NT2/D1 (cell line): ENCODE measurements at regions not wholly inside any gene's neighbourhood (a gene's known extent, or its start where the extent isn't known, plus 50 kb on each side); places are given as distances from the start of the nearest gene placed in this dataset.
"Not testable (repeated sequence)": the region's sequence is repeated elsewhere in the genome, so short reads cannot be mapped to it uniquely, and the experiment has no call there.

Source experiments
- DNase-seq: peaks from one replicate; pipeline ENCODE4 v3.0.0-alpha.2; 2011; ENCODE audit warnings: low read depth, low spot score
- H3K27me3 ChIP-seq: 2 replicates; pipeline ENCODE4 v1.6.0; 2011; ENCODE audit warnings: mild to moderate bottlenecking; ENCODE audit not compliant: insufficient read length, insufficient read depth
- H3K36me3 ChIP-seq: 2 replicates; pipeline ENCODE4 v1.6.1; 2011; ENCODE audit warnings: mild to moderate bottlenecking, low read length, mixed read lengths; ENCODE audit not compliant: insufficient read depth, insufficient read length
- H3K4me1 ChIP-seq: 2 replicates; pipeline ENCODE4 v1.5.1; 2011; ENCODE audit not compliant: insufficient read depth, insufficient read length
- H3K4me3 ChIP-seq: 2 replicates; pipeline ENCODE4 v1.5.1; 2011; ENCODE audit warnings: low read depth; ENCODE audit not compliant: insufficient read length
- H3K9ac ChIP-seq: 2 replicates; pipeline ENCODE4 v1.6.0; 2011; ENCODE audit warnings: low read depth; ENCODE audit not compliant: insufficient read length
- H3K9me3 ChIP-seq: 2 replicates; pipeline ENCODE4 v1.5.1; 2011; ENCODE audit warnings: mild to moderate bottlenecking, low read length; ENCODE audit not compliant: insufficient read depth
- SUZ12 ChIP-seq: IDR thresholded peaks from 2 replicates; pipeline ENCODE4 v1.6.1; 2011; ENCODE audit not compliant: insufficient read length, insufficient read depth; ENCODE audit errors: extremely low read depth
- YY1 ChIP-seq: IDR thresholded peaks from 2 replicates; pipeline ENCODE4 v1.6.1; 2011; ENCODE audit not compliant: insufficient read length, insufficient read depth
- ZNF274 ChIP-seq: IDR thresholded peaks from 2 replicates; pipeline ENCODE4 v1.6.1; 2011; ENCODE audit warnings: mild to moderate bottlenecking, low read depth, low read length

DNA sequence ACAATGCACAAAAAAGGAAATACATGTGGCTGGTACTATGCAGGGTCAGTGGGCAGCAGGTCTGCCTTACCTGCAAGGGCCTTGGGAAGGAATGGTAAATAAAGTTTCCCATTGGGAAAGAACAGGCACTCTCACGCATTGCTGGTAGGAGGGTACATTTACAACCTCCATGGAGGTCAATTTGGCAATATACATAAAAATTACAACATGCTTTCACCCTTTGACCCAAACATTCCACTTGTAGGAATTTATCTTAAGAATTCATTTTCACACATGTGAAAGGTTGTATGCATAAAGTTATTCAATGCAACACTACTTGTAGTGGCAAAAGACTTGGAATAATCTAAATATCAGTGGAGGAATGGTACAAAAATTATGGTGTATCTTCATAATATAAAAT, 216.4 kb downstream of the DLEU7 start:
- Histone ChIP-seq H3K4me3 (no peak overlapping the region), H3K4me1 (no peaks in the 10 kb centered on the region), H3K9ac (no peak overlapping the region), H3K9me3 (no peaks in the 10 kb centered on the region), H3K36me3 (no peaks in the 10 kb centered on the region), H3K27me3 (no peaks in the 10 kb centered on the region)
- no peak for DNase-seq
- TF ChIP-seq SUZ12 (no peak), ZNF274 (no peak), YY1 (no peak)

- H3K4me1 ChIP-seq, H3K9ac ChIP-seq, H3K27me3 ChIP-seq, H3K4me3 ChIP-seq, DNase-seq, H3K9me3 ChIP-seq, H3K36me3 ChIP-seq: not testable (repeated sequence)
These were observed 215.0 kb downstream of the DLEU7 start for GRCh38 chr13:50628512-50628911.

DNA sequence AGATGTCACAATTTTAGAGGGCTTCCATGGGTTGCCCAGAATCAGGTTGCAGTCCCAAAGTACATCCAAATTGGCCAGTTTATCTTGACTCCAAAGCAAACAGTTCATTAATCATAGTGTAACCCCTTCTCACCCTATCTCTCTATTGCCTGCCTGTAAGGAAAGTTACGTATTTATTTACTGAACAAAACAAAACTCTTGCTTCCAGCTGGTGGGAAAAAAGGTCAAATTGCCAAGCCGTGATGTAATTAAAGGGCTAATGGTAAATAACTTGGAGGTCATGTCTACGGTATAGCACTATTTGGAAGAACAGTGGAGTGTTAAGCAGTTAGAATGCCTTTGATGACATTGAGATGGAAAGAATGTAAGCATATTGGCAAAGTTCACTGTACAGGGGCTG, 214.0 kb downstream of the DLEU7 start:
- no peaks in the 10 kb centered on the region for H3K27me3 ChIP-seq
- no peak overlapping the region for H3K4me3 ChIP-seq
- no peaks in the 10 kb centered on the region for H3K9me3 ChIP-seq
- no peak overlapping the region for H3K9ac ChIP-seq
- TF ChIP-seq SUZ12 = no peak
- no peak for TF ChIP-seq ZNF274
- TF ChIP-seq YY1 = no peak
- no peak for DNase-seq
- H3K4me1 ChIP-seq = no peaks in the 10 kb centered on the region
- H3K36me3 ChIP-seq = no peaks in the 10 kb centered on the region

DNA sequence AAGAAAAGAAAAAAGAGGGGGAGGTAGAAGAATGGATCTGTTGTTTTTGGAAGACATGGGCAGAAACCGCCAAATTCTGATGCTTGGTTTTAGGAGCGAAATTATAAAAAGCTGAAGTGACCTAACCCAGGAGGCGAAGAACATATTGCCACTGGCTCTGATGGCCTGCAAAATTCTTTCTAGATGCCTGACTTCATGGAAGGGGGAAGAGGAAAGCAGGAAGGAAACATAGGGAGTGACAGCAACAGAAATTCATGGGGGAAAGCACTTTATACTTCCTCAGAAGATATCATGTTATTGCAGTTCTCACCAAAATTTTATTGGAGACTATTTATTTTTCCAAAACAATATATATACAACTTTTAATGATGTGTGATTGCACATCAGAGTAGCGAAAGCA, 213.5 kb downstream of the DLEU7 start:
- Histone ChIP-seq H3K9me3 (no peaks in the 10 kb centered on the region), H3K4me3 (no peak overlapping the region), H3K27me3 (no peaks in the 10 kb centered on the region), H3K4me1 (no peaks in the 10 kb centered on the region), H3K9ac (no peak overlapping the region), H3K36me3 (no peaks in the 10 kb centered on the region)
- DNase-seq = no peak
- TF ChIP-seq YY1 (no peak), ZNF274 (no peak), SUZ12 (no peak)

- no peak overlapping the region for H3K4me3 ChIP-seq
- no peaks in the 10 kb centered on the region for H3K36me3 ChIP-seq
- no peaks in the 10 kb centered on the region for H3K9me3 ChIP-seq
- TF ChIP-seq YY1 (no peak), SUZ12 (no peak), ZNF274 (no peak)
- H3K9ac ChIP-seq = no peak overlapping the region
- DNase-seq = no peak
- H3K27me3 ChIP-seq = no peaks in the 10 kb centered on the region
- H3K4me1 ChIP-seq = no peaks in the 10 kb centered on the region
These were observed 212.5 kb downstream of the DLEU7 start for GRCh38 chr13:50631041-50631440.

DNA sequence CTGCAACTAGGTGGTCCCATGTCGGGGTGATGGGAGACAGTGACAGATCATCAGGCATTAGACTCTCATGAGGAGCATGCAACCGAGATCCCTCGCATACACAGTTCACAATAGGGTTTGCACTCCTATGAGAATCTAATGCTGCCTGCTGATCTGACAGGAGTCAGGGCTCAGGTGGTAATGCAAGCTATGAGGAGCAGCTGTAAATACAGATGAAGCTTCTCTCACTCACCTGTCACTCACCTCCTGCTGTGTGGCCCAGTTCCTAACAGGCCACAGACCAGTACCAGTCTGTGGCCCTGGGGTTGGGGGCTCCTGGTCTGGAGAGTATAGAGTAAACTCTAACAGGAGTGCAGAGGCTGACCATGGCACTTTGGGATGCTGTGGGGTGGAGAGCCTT, 209.2 kb downstream of the DLEU7 start:
- H3K36me3 ChIP-seq = no peaks in the 10 kb centered on the region
- DNase-seq = no peak
- no peaks in the 10 kb centered on the region for H3K4me1 ChIP-seq
- no peaks in the 10 kb centered on the region for H3K9me3 ChIP-seq
- H3K9ac ChIP-seq = no peak overlapping the region
- no peaks in the 10 kb centered on the region for H3K27me3 ChIP-seq
- TF ChIP-seq ZNF274 (no peak), YY1 (no peak), SUZ12 (no peak)
- no peak overlapping the region for H3K4me3 ChIP-seq

- no peak for DNase-seq
- Histone ChIP-seq H3K27me3 (no peaks in the 10 kb centered on the region), H3K4me3 (no peak overlapping the region), H3K36me3 (no peaks in the 10 kb centered on the region), H3K9ac (no peak overlapping the region), H3K4me1 (no peaks in the 10 kb centered on the region), H3K9me3 (no peaks in the 10 kb centered on the region)
- no peak for TF ChIP-seq YY1
- no peak for TF ChIP-seq SUZ12
- no peak for TF ChIP-seq ZNF274
These were observed 208.0 kb downstream of the DLEU7 start for GRCh38 chr13:50635504-50635903.
